HG03460 (cell line): ENCODE measurements at regions not wholly inside any gene's neighbourhood (a gene's known extent, or its start where the extent isn't known, plus 50 kb on each side); places are given as distances from the start of the nearest gene placed in this dataset.
"Not testable (repeated sequence)": the region's sequence is repeated elsewhere in the genome, so short reads cannot be mapped to it uniquely, and the experiment has no call there.

Experiments
- ATAC-seq: cut with Tn5 transposase; IDR thresholded peaks from one replicate; pipeline ENCODE4 v1.9.1; 2021; ENCODE audit not compliant: unreplicated experiment

- not testable (repeated sequence) for ATAC-seq
Measured at GRCh38 chr13:46467694-46468093, 80.6 kb upstream of the RUBCNL start.

DNA sequence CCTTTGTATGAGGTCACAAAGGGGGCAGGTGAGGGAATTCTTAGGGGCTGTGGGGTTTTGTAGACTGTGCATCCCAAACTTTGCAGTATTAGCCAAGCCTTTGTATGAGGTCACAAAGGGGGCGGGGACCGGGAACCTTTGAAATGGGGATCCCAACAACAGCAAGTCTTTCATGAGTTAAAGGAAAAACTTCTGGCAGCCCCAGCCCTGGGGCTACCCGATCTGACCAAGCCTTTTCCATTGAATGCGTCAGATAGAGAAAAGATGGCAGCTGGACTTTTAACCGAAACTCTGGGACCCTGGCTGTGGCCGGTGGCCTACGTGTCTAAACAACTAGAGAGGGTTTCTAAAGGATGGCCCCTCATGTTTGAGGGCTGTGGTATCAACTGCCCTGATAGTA, 79.0 kb upstream of the RUBCNL start:
- not testable (repeated sequence) for ATAC-seq

DNA sequence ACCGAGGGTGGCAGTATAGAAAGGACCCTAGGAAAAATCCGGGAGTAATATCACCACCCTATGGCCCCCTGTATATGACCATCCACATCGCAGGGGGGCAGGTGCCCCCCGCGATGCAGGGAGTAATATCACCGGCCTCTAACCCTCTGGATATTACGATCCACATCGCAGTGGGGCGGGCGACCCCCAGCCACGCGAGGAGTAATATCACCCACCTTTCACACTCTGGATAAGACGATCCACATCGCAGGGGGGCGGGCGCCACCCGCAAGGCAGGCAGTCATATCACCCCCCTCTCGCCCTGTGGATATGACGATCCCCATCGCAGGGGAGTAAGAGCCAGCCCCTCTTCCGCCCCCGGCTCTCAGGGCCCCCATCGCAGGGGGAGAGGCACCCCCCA, 76.7 kb upstream of the RUBCNL start:
- ATAC-seq = no peak

GRCh38 chr13:46460223-46460622, 73.2 kb upstream of the RUBCNL start:
- ATAC-seq = not testable (repeated sequence)

DNA sequence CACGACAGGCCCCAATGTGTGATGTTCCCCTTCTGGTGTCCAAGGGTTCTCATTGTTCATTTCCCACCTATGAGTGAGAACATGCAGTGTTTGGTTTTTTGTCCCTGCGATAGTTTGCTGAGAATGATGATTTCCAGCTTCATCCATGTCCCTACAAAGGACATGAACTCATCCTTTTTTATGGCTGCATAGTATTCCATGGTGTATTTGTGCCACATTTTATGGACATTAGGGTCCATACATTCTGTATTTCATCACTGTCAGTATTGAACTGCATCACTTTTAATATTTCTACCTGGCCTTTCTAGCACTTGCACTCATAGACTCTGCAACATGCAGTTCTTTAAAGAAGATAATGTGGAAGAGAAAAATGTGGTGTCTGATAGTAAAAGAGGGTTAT, 70.2 kb upstream of the RUBCNL start:
- not testable (repeated sequence) for ATAC-seq

DNA sequence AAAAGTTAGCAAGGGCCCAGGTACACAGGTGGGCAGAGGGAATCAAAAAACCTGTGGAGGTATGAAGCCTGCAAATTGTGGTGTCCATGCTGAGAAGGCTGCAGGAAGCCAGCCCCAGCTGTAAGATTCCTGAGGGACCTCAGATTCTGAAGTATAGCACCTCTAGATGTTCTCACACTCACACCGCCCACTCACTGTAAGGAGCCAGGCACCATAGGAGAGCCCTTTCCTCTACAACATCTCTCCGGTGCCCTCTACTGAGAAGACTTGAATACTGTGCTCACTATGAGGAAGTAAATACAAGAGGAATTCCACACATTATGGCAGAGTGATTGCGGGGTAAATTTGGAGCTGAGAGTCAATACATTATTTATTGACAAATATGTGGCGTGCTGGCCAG, 68.9 kb upstream of the RUBCNL start:
- ATAC-seq = peak; percentile 67

DNA sequence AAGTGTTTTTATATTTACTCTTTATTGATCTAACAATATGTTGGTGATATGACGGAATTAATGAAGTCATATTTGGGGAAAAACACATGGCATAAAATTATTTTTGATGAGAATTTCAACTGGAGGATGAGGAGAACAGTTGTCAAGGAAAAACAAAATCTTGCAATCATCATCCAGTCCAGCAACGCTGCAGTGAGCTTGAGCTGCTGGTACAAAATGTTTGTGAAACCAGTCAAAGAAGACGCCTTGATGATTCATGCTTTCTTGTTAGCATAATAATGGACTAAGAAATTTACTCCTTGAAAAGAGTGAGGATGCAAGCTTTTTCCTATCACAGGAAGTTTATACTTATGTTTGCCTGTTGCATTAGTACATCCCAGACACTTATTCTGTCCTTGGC, 64.1 kb upstream of the RUBCNL start:
- not testable (repeated sequence) for ATAC-seq

- not testable (repeated sequence) for ATAC-seq
Measured at GRCh38 chr13:46449949-46450348, 62.9 kb upstream of the RUBCNL start.

- ATAC-seq = not testable (repeated sequence)
Measured at GRCh38 chr13:46448148-46448547, 61.1 kb upstream of the RUBCNL start.

GRCh38 chr13:46437808-46438404, 50.9 kb upstream of the RUBCNL start:
- not testable (repeated sequence) for ATAC-seq
